ENCODE measurements at regions not wholly inside any gene's neighbourhood (a gene's known extent, or its start where the extent isn't known, plus 50 kb on each side); places are given as distances from the start of the nearest gene placed in this dataset.
A peak's percentile ranks its signal among the peaks of the same experiment; 100 is the strongest.

DNA sequence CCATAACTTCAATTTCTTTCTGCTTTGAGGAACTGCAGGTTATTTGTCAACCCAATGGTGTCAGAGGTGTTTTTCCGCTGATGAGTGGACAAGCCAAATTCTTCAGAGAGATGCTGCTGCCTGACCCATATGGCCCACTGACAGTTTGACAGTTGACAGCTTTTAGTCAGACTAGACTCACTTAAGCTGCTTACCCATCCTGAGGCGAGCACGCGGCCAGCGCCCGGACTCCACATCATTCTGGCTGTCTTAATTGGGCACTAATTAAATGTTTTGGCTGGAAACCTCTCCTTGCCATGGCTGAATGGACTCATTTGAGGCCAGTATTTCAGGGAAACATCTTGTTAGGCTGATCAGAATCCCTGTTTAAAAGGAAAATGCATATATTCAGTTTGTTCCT lies 316.1 kb upstream of the FANCL start:
- no peak for DNase-seq (ENCODE audit: extremely low spot score)
- ChIA-PET POLR2A (no interaction called here), CTCF (no interaction called here)
- TF ChIP-seq TARDBP (IDR thresholded peaks at IDR 0.05), result no peak
- no peak for TF ChIP-seq L3MBTL2 (conservative IDR thresholded peaks at IDR 0.05)
- TF ChIP-seq SP1 (IDR thresholded peaks at IDR 0.05), result no peak
- TF ChIP-seq ZNF384 (IDR thresholded peaks at IDR 0.05), result no peak
- no peak for TF ChIP-seq FOXM1 (IDR thresholded peaks at IDR 0.05; ENCODE audit: borderline replicate concordance)
- no peak for TF ChIP-seq NFRKB (IDR thresholded peaks at IDR 0.05)

DNA sequence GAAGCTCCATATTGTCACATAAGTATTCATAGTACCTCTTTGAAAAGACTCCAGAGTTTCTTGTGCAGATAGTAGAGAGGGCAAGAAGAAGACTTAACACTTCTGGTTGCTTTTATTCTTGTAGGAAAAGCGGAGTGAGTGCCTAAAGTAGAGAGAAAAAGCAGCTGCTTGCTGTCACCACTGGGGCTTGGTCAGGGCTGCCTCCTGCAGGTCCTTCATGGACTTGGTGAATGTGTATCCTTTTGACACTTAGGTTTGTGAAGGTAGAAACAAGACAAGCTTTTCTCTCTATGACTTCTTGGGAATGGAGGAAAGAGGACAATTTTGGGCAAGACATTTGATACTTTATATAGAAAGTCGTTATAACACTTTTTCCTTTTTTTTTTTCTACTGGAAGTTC lies 312.8 kb upstream of the FANCL start:
- peak; percentile 23 for DNase-seq (ENCODE audit: extremely low spot score)

DNA sequence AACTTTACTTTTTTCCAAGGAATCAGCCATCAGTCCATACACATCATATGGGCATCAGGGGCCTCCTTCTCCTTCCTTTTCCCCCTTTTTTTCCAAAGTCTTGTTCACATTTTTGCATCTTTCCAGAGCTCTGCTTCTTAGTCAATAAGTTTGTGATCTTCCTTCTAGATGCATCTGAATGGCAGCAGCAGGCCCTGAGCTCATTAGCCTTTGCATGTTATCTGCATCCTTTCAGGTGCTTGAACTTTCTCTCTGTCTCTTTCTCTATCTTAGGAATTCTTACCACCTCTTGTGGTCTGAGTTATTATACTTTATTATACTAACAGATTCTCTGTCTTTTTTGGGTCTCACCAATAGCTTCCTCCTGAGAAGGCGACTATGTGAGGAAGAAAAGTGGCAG lies 312.4 kb upstream of the FANCL start:
- no peak for TF ChIP-seq LEF1 (IDR thresholded peaks at IDR 0.05; ENCODE audit: borderline replicate concordance)
- no peak for TF ChIP-seq ZNF384 (IDR thresholded peaks at IDR 0.05)
- no peak for TF ChIP-seq ARNT (IDR thresholded peaks at IDR 0.05)
- TF ChIP-seq, protein P1, sequence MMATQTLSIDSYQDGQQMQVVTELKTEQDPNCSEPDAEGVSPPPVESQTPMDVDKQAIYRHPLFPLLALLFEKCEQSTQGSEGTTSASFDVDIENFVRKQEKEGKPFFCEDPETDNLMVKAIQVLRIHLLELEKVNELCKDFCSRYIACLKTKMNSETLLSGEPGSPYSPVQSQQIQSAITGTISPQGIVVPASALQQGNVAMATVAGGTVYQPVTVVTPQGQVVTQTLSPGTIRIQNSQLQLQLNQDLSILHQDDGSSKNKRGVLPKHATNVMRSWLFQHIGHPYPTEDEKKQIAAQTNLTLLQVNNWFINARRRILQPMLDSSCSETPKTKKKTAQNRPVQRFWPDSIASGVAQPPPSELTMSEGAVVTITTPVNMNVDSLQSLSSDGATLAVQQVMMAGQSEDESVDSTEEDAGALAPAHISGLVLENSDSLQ (IDR thresholded peaks at IDR 0.05), result no peak
- TF ChIP-seq ELF4 (IDR thresholded peaks at IDR 0.05), result no peak
- no peak for TF ChIP-seq CTBP1 (IDR thresholded peaks at IDR 0.05; ENCODE audit: borderline replicate concordance)
- no peak for TF ChIP-seq L3MBTL2 (conservative IDR thresholded peaks at IDR 0.05)
- DNase-seq (ENCODE audit: extremely low spot score), result no peak
- CTCF ChIA-PET, result interaction anchor here (0.6 to 1.0 kb wide), 3 partner anchors 51 to 106 kb away, joined by 3 to 6 read pairs (median 3); no protein-coding TSS in a partner anchor
- POLR2A ChIA-PET, result no interaction called here

More for the DNA sequence above, 312.8 kb upstream of the FANCL start:
- ChIA-PET CTCF (interaction anchor here (0.6 to 1.0 kb wide), 3 partner anchors 52 to 106 kb away, joined by 3 to 6 read pairs (median 3); no protein-coding TSS in a partner anchor), POLR2A (no interaction called here)
- TF ChIP-seq SP1 (IDR thresholded peaks at IDR 0.05) (no peak), TARDBP (IDR thresholded peaks at IDR 0.05) (no peak), CTBP1 (IDR thresholded peaks at IDR 0.05; ENCODE audit: borderline replicate concordance) (no peak), ELF4 (IDR thresholded peaks at IDR 0.05) (no peak), L3MBTL2 (conservative IDR thresholded peaks at IDR 0.05) (no peak), FOXA1 (IDR thresholded peaks at IDR 0.05) (no peak), FOXK2 (IDR thresholded peaks at IDR 0.05) (no peak), HDGF (IDR thresholded peaks at IDR 0.05; ENCODE audit: borderline replicate concordance) (no peak), LEF1 (IDR thresholded peaks at IDR 0.05; ENCODE audit: borderline replicate concordance) (no peak), BHLHE40 (IDR thresholded peaks at IDR 0.05; ENCODE audit: borderline replicate concordance) (no peak), ARNT (IDR thresholded peaks at IDR 0.05) (no peak), FOXM1 (IDR thresholded peaks at IDR 0.05; ENCODE audit: borderline replicate concordance) (no peak)

DNA sequence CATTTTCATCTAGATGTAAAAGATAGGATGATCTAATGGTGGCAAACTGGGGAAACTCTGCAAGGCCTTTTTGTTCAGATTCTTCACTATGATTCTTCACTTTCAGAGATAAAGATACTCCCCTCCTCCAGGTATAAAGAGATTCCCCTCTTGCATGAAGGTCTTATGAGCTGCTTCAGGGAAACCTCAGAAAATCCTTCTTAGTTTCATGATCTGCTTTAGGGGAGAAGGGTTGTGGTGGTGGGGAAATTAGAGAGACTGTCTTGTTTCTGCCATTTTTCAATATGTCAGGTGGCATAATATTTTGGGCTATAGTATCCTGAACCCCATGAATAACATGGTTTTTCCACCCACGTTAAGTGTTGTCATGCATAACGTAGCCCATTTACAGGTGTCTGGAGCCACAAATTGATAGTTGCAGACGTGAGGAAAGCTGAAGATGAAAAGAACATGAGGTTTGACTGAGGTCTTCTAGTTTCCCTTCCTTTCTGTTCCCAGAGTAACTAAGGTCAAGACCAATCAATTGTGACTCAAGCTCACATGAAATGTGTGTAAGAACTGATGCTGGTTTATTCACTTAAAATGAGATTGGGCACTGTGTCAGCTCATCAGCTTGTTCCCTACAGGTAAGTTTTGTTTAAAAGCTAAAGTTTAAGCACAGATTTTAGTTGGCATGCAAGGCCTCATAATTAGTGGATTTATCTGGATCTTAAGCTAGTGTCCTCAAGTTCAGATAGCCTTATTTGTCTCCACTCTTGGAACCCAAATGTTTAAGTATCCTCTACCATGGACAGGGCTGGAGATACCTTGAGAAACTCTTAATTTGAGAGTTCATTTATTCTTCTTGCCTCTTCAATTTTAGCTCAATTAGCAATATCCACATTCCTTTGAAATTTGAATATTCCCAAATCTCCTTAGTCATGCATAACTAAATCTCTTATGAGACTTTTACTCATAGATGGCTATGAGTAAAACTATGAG lies 304.5 kb upstream of the FANCL start:
- ChIA-PET CTCF (no interaction called here), POLR2A (no interaction called here)
- TF ChIP-seq L3MBTL2 (conservative IDR thresholded peaks at IDR 0.05), result no peak
- TF ChIP-seq TARDBP (IDR thresholded peaks at IDR 0.05), result no peak
- no peak for TF ChIP-seq ARNT (IDR thresholded peaks at IDR 0.05)
- TF ChIP-seq SP1 (IDR thresholded peaks at IDR 0.05), result no peak
- TF ChIP-seq ZNF384 (IDR thresholded peaks at IDR 0.05), result no peak
- TF ChIP-seq, protein P1 (IDR thresholded peaks at IDR 0.05), result no peak
- TF ChIP-seq SUZ12 (IDR thresholded peaks at IDR 0.05), result no peak
- TF ChIP-seq BHLHE40 (IDR thresholded peaks at IDR 0.05; ENCODE audit: borderline replicate concordance), result no peak
- TF ChIP-seq HDGF (IDR thresholded peaks at IDR 0.05; ENCODE audit: borderline replicate concordance), result no peak
- no peak for TF ChIP-seq FOXM1 (IDR thresholded peaks at IDR 0.05; ENCODE audit: borderline replicate concordance)
- no peak for TF ChIP-seq FOXK2 (IDR thresholded peaks at IDR 0.05)
- no peak for TF ChIP-seq ELF4 (IDR thresholded peaks at IDR 0.05)
- TF ChIP-seq FOXA1 (IDR thresholded peaks at IDR 0.05), result no peak
- no peak for DNase-seq (ENCODE audit: extremely low spot score)

DNA sequence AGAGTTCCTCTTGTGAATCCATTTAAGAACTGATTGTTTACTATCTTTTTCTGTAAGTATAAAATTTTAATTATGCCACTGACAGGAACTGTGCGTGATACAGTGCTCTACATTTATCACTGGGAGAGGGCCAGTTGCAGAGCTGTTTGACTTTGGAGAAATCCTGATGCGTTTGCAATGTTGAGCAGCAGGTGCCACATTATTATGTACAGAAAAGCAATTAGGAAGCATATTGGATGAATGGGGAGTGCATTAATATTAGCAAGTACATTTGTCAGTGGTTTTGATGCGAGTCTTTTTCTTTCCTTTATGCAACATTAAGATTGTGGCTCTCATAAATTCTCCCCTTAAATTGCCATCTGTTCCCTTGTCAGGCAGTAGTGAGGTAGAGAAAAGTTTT lies 302.3 kb upstream of the FANCL start:
- no peak for DNase-seq (ENCODE audit: extremely low spot score)
- ChIA-PET POLR2A (no interaction called here), CTCF (no interaction called here)
- TF ChIP-seq FOXK2 (IDR thresholded peaks at IDR 0.05) (no peak), ZNF384 (IDR thresholded peaks at IDR 0.05) (no peak), FOXA1 (IDR thresholded peaks at IDR 0.05) (no peak)
- TF ChIP-seq, protein P1 (IDR thresholded peaks at IDR 0.05), result no peak

DNA sequence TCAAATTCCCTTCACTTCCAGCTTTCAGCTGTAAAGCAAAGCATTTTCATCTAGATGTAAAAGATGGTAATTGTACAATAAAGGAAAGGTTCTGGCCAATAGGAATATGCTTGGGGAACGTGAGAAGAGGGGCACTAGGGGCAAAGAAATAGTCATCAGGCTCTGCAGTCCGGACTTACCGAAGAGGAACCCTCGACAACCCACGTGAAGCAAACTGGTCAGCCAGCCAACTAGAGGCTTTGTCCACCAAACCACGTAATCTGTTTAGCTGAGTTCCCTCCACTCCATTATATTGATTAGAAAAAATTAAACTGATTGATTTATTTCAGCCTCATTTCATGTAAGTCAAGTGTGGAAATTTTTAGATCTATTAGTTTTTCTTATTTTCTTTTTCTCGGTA lies 300.4 kb upstream of the FANCL start:
- POLR2A ChIA-PET, result no interaction called here
- CTCF ChIA-PET, result no interaction called here
- no peak for DNase-seq (ENCODE audit: extremely low spot score)
- TF ChIP-seq TARDBP (IDR thresholded peaks at IDR 0.05) (no peak), CTBP1 (IDR thresholded peaks at IDR 0.05; ENCODE audit: borderline replicate concordance) (no peak), HDGF (IDR thresholded peaks at IDR 0.05; ENCODE audit: borderline replicate concordance) (no peak), LEF1 (IDR thresholded peaks at IDR 0.05; ENCODE audit: borderline replicate concordance) (no peak), FOXA1 (IDR thresholded peaks at IDR 0.05) (no peak), BHLHE40 (IDR thresholded peaks at IDR 0.05; ENCODE audit: borderline replicate concordance) (no peak), ZNF384 (IDR thresholded peaks at IDR 0.05) (no peak), ARNT (IDR thresholded peaks at IDR 0.05) (no peak), ELF4 (IDR thresholded peaks at IDR 0.05) (no peak), FOXK2 (IDR thresholded peaks at IDR 0.05) (no peak), FOXM1 (IDR thresholded peaks at IDR 0.05; ENCODE audit: borderline replicate concordance) (no peak), SP1 (IDR thresholded peaks at IDR 0.05) (no peak), SUZ12 (IDR thresholded peaks at IDR 0.05) (no peak), NFRKB (IDR thresholded peaks at IDR 0.05) (no peak), L3MBTL2 (conservative IDR thresholded peaks at IDR 0.05) (no peak)
- TF ChIP-seq, protein P1 (IDR thresholded peaks at IDR 0.05), result no peak

Data from HEK293T (cell line).